GM13977 (cell line): ENCODE measurements at regions not wholly inside any gene's neighbourhood (a gene's known extent, or its start where the extent isn't known, plus 50 kb on each side); places are given as distances from the start of the nearest gene placed in this dataset.

Experiments
- DNase-seq: peaks from one replicate; pipeline ENCODE4 v3.0.0; 2012; ENCODE audit warnings: low spot score
- CTCF ChIP-seq: IDR thresholded peaks from 2 replicates; pipeline ENCODE4 v1.5.1; 2012; ENCODE audit warnings: mild to moderate bottlenecking, control low read depth; ENCODE audit not compliant: insufficient read depth; ENCODE audit errors: extremely low read depth, missing control alignments
- in situ Hi-C: fragments of 300-500 bp; cut with MboI; formaldehyde crosslinking; loops from one replicate; pipeline ENCODE4 v1.12.0; 2022; ENCODE audit warnings: low sequenced_read_pairs, low pct_unique_long_range_greater_than_20kb, mixed read lengths, inconsistent platforms; ENCODE audit not compliant: unreplicated experiment

- in situ Hi-C loops, result no loop called here
- no peak for DNase-seq
- no peak for TF ChIP-seq CTCF
These were observed 52.5 kb downstream of the KCNF1 start for GRCh38 chr2:10964052-10964790.

GRCh38 chr2:10965241-10965843 is 53.6 kb downstream of the KCNF1 start:
- no peak for DNase-seq
- TF ChIP-seq CTCF, result no peak
- in situ Hi-C loops, result no loop called here

- no peak for TF ChIP-seq CTCF
- in situ Hi-C loops, result no loop called here
- DNase-seq, result no peak
These were observed 54.3 kb downstream of the KCNF1 start for GRCh38 chr2:10966056-10966455.

- no peak for TF ChIP-seq CTCF
- DNase-seq, result no peak
- in situ Hi-C loops, result no loop called here
These were observed 55.0 kb downstream of the KCNF1 start for GRCh38 chr2:10966741-10967140.

- DNase-seq, result no peak
- no peak for TF ChIP-seq CTCF
- in situ Hi-C loops, result no loop called here
These were observed 56.4 kb downstream of the KCNF1 start for GRCh38 chr2:10968176-10968575.

GRCh38 chr2:10970666-10971065 is 58.9 kb downstream of the KCNF1 start:
- in situ Hi-C loops, result no loop called here
- no peak for TF ChIP-seq CTCF
- DNase-seq, result no peak
